ENCODE measurements at regions not wholly inside any gene's neighbourhood (a gene's known extent, or its start where the extent isn't known, plus 50 kb on each side); places are given as distances from the start of the nearest gene placed in this dataset.
A peak's percentile ranks its signal among the peaks of the same experiment; 100 is the strongest.
"Not testable (repeated sequence)": the region's sequence is repeated elsewhere in the genome, so short reads cannot be mapped to it uniquely, and the experiment has no call there.

- no peak for DNase-seq (ENCODE audit: low read depth)
Measured at GRCh38 chr18:1045658-1046057, 141.0 kb downstream of the ADCYAP1 start.

DNA sequence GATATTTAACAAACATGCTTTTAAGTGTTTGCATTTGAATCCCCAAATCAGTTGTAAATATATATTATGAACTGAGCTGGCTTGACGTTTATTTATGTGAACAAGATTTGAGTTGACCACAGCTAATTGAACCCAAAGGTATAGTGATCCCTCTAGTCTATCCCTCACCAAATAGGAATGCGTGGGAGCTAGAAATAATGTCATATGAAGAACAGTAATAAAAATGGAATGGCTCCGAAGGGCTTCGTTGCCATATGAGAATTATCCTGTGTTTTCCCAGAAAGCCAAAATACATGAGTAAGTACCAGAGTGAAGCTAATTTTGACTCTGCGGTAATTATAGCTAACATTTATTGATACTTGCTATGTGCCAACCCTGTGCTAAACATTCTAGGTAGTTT is 142.7 kb downstream of the ADCYAP1 start:
- DNase-seq (ENCODE audit: low read depth), result peak; percentile 8

DNA sequence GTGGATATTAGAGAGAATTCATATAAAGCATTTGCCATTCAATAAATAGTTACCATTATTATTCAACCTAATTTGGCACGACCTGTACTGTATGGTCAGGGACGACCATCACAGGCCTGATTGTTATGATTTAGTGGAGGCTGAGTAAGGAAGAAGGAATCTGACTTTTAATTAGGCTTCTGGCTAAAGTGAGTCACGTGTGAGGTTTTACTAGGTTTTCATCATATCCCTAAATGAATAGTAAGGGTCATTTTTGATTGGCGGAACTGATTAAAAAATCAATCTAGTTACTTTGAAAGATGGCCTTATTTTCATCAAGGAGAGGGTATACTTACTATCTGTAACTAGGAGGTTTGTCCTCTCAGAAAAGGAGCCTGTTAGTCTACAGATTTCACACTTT is 143.4 kb downstream of the ADCYAP1 start:
- DNase-seq (ENCODE audit: low read depth), result no peak

- DNase-seq (ENCODE audit: low read depth), result no peak
Measured at GRCh38 chr18:1049173-1049572, 144.5 kb downstream of the ADCYAP1 start.

DNA sequence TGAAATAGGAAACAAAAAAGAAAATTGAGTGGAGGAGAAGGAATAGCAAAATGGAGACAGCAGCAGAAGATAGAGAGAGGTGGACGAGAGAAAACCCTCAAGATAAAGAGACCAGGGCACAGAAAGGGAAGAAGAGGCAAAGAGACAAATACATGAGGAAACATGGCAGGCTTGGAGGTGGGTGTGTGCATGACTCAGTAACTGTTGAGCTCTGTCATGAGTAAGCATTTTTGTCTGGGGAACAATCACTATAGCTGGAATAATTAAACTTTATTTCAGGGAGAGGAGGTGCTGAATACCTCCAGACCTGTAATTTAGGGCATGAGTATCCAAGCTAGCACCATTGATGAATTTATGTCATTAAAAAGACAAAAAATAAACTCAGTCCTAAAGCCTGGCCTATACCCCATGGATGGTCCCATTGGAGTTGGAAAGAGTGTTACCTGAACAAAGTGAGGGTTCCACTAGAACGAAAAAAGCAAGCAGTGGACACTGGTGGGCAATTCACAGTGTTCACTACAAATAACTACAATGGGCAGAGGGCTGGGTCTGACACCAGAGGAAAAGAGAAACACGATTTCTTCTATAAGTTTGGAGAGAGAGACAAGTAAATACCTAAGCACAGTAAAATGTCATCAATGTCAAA is 145.5 kb downstream of the ADCYAP1 start:
- DNase-seq (ENCODE audit: low read depth), result no peak

DNA sequence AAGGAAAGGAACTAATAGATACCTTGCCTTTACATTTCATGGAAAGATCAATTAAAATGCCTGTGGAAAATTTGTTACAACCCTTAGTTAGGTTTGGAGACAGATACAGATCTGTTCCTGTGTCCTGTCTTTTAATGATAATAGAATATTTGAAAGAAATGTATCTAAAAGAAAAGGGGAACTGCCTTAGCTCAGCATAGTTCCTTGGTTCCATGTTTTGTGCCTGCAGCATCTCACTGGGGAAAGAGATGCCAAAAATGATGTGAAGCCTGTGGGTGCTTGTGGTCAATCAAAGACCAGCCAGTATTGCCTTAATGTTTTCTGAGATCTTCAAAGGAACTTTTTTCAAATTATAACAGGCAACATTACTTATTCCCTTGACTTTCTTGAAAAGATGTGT is 147.6 kb downstream of the ADCYAP1 start:
- DNase-seq (ENCODE audit: low read depth), result no peak

GRCh38 chr18:1053331-1054315 is 149.0 kb downstream of the ADCYAP1 start:
- no peak for DNase-seq (ENCODE audit: low read depth)

GRCh38 chr18:1056404-1056803 is 151.7 kb downstream of the ADCYAP1 start:
- DNase-seq (ENCODE audit: low read depth), result no peak

GRCh38 chr18:1057367-1057766 is 152.7 kb downstream of the ADCYAP1 start:
- no peak for DNase-seq (ENCODE audit: low read depth)

DNA sequence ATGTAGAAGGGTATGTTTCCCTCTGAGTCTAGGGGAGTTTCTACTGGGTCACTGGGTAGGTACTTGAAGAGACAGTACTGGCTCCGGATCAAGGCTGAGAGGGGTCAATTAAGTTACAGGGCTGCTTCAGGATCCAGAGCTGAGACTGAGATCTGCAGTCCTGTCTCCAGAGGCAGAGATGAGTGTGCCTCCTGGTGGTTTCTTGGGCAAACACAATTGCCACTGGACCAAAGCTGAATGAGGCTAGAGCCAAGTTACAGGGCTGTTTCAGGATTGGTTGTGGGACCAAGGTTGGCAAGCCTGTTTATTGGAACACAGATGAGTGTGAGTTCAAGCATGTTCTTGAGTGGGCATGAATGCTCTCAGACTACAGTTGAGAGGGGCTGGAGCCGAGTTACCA is 157.9 kb downstream of the ADCYAP1 start:
- no peak for DNase-seq (ENCODE audit: low read depth)

DNA sequence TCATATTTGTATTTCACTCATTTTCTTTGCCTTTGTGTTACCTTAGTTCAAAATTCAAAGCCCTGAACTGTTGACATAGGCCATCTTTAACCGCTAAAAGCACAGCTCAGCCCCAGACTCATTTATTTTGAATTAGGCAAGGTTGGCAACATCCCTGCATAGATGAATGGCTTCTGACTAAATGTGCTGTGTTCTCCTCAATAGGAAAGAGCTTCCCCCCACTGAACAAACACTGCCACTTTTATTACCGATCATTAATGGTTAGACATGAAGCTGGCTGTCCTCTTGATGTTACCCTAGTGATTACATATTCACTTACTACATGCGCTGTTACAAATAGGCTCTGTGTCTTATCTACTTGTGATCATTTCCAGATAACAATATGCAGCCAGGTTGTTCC is 170.7 kb downstream of the ADCYAP1 start:
- DNase-seq (ENCODE audit: low read depth), result no peak

GRCh38 chr18:1075876-1076275 is 171.2 kb downstream of the ADCYAP1 start:
- DNase-seq (ENCODE audit: low read depth), result no peak

GRCh38 chr18:1078301-1078700 is 173.6 kb downstream of the ADCYAP1 start:
- DNase-seq (ENCODE audit: low read depth), result no peak

- not testable (repeated sequence) for DNase-seq (ENCODE audit: low read depth)
Measured at GRCh38 chr18:1083675-1084074, 179.0 kb downstream of the ADCYAP1 start.

GRCh38 chr18:1090758-1091157 is 186.1 kb downstream of the ADCYAP1 start:
- no peak for DNase-seq (ENCODE audit: low read depth)

DNA sequence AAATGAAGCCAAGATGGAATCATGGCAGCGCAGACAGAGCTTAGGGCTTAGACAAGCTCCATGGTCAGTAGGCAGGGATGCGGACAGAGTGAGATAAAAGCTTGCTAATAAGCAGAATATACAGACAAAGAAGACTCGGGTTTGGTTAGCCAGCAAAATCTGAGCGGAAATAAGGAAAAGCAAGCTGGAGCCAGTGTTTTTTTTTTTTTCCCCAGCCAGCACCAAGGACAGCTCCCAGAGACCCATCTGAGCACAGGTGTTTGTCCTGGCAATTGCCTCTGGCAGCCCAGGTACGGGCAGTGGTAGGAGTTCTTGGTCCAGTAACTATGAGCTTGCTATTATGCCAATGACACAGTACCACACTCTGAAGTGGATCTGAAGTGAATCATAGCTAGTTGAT is 187.6 kb downstream of the ADCYAP1 start:
- no peak for DNase-seq (ENCODE audit: low read depth)

DNA sequence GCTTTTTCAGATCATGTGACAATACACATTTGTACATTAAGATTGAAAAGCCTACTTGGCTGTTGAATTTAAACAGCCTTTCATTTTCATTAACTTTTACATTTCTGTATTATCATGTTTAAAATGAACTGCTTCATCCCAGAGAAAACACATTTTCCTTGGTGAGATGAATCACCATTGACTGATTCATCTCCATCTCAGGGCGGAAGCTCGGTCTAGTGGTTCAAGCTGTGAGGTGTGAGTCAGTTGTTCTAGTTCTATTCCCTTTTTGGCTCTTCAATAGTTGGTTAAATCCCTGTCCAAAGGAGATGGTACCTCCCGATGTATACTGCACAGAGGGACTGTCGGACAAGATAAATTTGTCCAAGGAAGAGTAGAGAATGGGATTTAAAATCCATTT is 189.7 kb downstream of the ADCYAP1 start:
- DNase-seq (ENCODE audit: low read depth), result peak; percentile 45

GRCh38 chr18:1097991-1098735 is 193.5 kb downstream of the ADCYAP1 start:
- not testable (repeated sequence) for DNase-seq (ENCODE audit: low read depth)

- DNase-seq (ENCODE audit: low read depth), result no peak
Measured at GRCh38 chr18:1102848-1103247, 198.2 kb downstream of the ADCYAP1 start.

GRCh38 chr18:1103537-1103936 is 198.9 kb downstream of the ADCYAP1 start:
- DNase-seq (ENCODE audit: low read depth), result no peak

- DNase-seq (ENCODE audit: low read depth), result peak; percentile 44
Measured at GRCh38 chr18:1104181-1104881, 199.7 kb downstream of the ADCYAP1 start.

DNA sequence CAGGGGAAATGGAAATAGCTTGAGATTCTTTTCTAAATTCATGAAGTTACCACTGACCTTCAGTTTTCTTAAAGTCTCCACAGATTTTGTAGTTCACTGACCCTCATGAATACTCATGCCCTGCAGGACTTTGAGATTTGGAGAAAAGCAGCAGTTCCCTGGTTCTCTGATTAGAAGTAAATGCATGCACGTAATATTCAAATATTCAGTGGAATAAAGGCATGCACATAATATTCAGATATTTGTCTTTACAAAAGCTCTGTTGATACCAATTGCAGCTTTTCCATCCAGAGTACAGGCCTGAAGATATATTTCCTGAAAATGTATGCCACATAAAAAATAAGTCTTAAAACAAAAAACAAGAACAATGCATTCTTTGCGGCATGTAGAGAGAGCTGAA is 219.8 kb downstream of the ADCYAP1 start:
- no peak for DNase-seq (ENCODE audit: low read depth)

All from non-pigmented ciliary epithelial cell (primary cell).